K562 (cell line): ENCODE measurements at regions not wholly inside any gene's neighbourhood (a gene's known extent, or its start where the extent isn't known, plus 50 kb on each side); places are given as distances from the start of the nearest gene placed in this dataset.

Source experiments
- ADNP ChIP-seq: fragments of 200-800 bp; sonication (Bioruptor generic); IDR thresholded peaks from 2 replicates; pipeline ENCODE4 v1.6.1; 2016; ENCODE audit warnings: missing genetic modification characterization, missing compliant biosample characterization
- ATF1 ChIP-seq, 2 experiments: fragments of 450-650 bp in 1 of 2; IDR thresholded peaks; 2 replicates each; pipeline ENCODE4 v1.6.1; 2016; ENCODE audit warnings: missing compliant biosample characterization in 1 of 2, missing genetic modification characterization in 1 of 2
- BRF1 ChIP-seq: IDR thresholded peaks from 3 replicates; pipeline ENCODE4 v1.6.1; 2011; ENCODE audit warnings: borderline replicate concordance, mild to moderate bottlenecking; ENCODE audit not compliant: insufficient read length; ENCODE audit errors: extremely low read depth
- CBFA2T3 ChIP-seq: fragments of 450-650 bp; IDR thresholded peaks from 2 replicates; pipeline ENCODE4 v1.6.1; 2017
- CSDE1 ChIP-seq, 2 experiments: fragments of 450-650 bp; IDR thresholded peaks; 2 replicates each; pipeline ENCODE4 v1.6.1; 2016; ENCODE audit warnings: mild to moderate bottlenecking in 1 of 2
- DIDO1 ChIP-seq: fragments of 450-650 bp; IDR thresholded peaks from 2 replicates; pipeline ENCODE4 v1.6.1; 2016; ENCODE audit warnings: low read depth, missing biosample characterization, missing genetic modification characterization
- DNMT1 ChIP-seq: fragments of 450-650 bp; IDR thresholded peaks from 2 replicates; pipeline ENCODE4 v1.6.1; 2016; ENCODE audit warnings: antibody characterized with exemption, mild to moderate bottlenecking
- ETV1 ChIP-seq: fragments of 450-650 bp; conservative IDR thresholded peaks from 2 replicates; pipeline ENCODE4 v1.6.1; 2016; ENCODE audit warnings: missing genetic modification characterization, control low read depth, low read depth, missing compliant biosample characterization
- GABPB2 ChIP-seq: fragments of 250-450 bp; sonication (Bioruptor Pico); conservative IDR thresholded peaks from 2 replicates; pipeline ENCODE4 v1.5.1; 2021; ENCODE audit warnings: mild to moderate bottlenecking
- MCM3 ChIP-seq: fragments of 450-650 bp; IDR thresholded peaks from 2 replicates; pipeline ENCODE4 v1.6.1; 2016
- MYC ChIP-seq, 2 experiments: fragments of 250-450 bp in 1 of 2; sonication (Bioruptor Pico) in 1 of 2; IDR thresholded peaks; 2 replicates each; pipeline versions ENCODE4 v1.5.1 to v1.6.1; 2012 to 2021; ENCODE audit warnings: low read depth in 2 of 2, borderline replicate concordance in 1 of 2, improper control_type of control experiment in 1 of 2, low read length in 1 of 2, mild to moderate bottlenecking in 1 of 2, moderate library complexity in 1 of 2
- NFYB ChIP-seq: IDR thresholded peaks from 2 replicates; pipeline ENCODE4 v1.6.1; 2011; ENCODE audit warnings: mild to moderate bottlenecking, moderate library complexity; ENCODE audit not compliant: insufficient read length; ENCODE audit errors: extremely low read depth
- RAD21 ChIP-seq, 2 experiments: fragments of 250-450 bp in 1 of 2; fragments of 450-650 bp in 1 of 2; sonication (Bioruptor Pico) in 1 of 2; formaldehyde crosslinking in 1 of 2; IDR thresholded peaks in 1 of 2; conservative IDR thresholded peaks in 1 of 2; 2 replicates each; pipeline versions ENCODE4 v1.4.0 to v1.8.0; 2020 to 2022; ENCODE audit warnings: mild to moderate bottlenecking in 2 of 2, moderate library complexity in 1 of 2
- RB1 ChIP-seq: fragments of 450-650 bp; IDR thresholded peaks from 2 replicates; pipeline ENCODE4 v1.6.1; 2017; ENCODE audit warnings: low read depth, mild to moderate bottlenecking
- SMARCA4 ChIP-seq: fragments of 450-650 bp; IDR thresholded peaks from 2 replicates; pipeline ENCODE4 v1.6.1; 2016
- TEAD2 ChIP-seq: fragments of 450-650 bp; IDR thresholded peaks from 2 replicates; pipeline ENCODE4 v1.6.1; 2016; ENCODE audit warnings: missing genetic modification characterization, control low read depth, missing compliant biosample characterization
- TRIM28 ChIP-seq: fragments of 450-650 bp; IDR thresholded peaks from 2 replicates; pipeline ENCODE4 v1.6.1; 2017
- ZBED1 ChIP-seq: IDR thresholded peaks from 2 replicates; pipeline ENCODE4 v1.6.1; 2014
- ZNF311 ChIP-seq: fragments of 250-450 bp; sonication (Bioruptor Pico); IDR thresholded peaks from 2 replicates; pipeline ENCODE4 v1.4.0; 2020; ENCODE audit warnings: mild to moderate bottlenecking, moderate library complexity
- ZNF699 ChIP-seq: fragments of 250-450 bp; sonication (Bioruptor Pico); IDR thresholded peaks from 2 replicates; pipeline ENCODE4 v1.8.0; 2021; ENCODE audit warnings: mild to moderate bottlenecking, moderate library complexity; ENCODE audit not compliant: insufficient replicate concordance
- ZNF717 ChIP-seq: fragments of 250-450 bp; sonication (Bioruptor Pico); IDR thresholded peaks from 2 replicates; pipeline ENCODE4 v1.5.0; 2021
- TF ChIP-seq, protein P1 (sequence below): fragments of 250-450 bp; sonication (Bioruptor Pico); IDR thresholded peaks from 2 replicates; pipeline ENCODE4 v1.8.0; 2021; ENCODE audit warnings: mild to moderate bottlenecking, moderate library complexity
- TF ChIP-seq, protein P2 (sequence below): fragments of 250-450 bp; sonication (Bioruptor Pico); IDR thresholded peaks from 2 replicates; pipeline ENCODE4 v1.4.0; 2020; ENCODE audit warnings: mild to moderate bottlenecking, moderate library complexity
- TF ChIP-seq, protein P3 (sequence below): fragments of 250-450 bp; sonication (Bioruptor Pico); IDR thresholded peaks from 2 replicates; pipeline ENCODE4 v1.5.1; 2021; ENCODE audit warnings: mild to moderate bottlenecking
- TF ChIP-seq, protein P4 (sequence below): fragments of 450-650 bp; IDR thresholded peaks from 2 replicates; pipeline ENCODE4 v1.6.1; 2016

DNA sequence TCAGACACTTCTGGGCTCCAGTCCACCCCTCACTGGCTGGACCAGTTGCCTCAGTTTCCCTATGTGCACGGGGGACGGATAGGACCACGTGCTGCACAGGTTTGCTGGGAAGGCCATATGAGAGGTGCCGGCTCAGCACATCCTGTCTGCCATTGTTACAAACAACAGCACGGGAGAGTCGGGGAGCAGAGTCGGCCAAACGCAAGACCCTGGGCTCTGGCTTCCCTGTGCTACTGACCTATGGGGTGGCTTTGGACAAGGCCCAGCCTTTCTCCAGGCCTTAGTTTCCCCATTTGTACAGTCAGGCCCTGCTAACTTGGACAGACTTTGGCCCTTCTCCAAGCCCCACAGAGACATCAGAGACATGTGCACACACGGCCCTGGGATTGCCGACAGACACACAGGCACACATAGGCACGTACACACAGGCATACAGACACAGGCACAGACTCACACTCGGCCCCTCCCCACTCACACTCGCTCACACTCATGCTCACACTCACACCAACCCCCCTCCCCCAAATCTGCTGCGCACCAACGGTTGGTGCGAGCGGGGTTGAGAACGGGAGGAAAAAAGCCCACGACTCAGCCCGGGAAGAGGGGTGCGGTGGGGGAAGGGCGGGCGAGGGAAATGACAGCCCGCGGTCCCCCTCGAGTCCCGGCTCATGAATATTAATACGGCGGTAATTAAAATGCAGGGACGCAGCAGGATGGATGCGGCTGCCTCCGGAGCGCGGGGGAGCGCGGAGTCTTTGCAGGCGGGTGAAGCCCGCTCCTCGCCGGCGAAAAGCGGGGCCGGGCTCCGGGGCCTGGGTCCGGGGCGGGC is 133.0 kb downstream of the C9orf50 start (continued):
- TF ChIP-seq, protein P1, sequence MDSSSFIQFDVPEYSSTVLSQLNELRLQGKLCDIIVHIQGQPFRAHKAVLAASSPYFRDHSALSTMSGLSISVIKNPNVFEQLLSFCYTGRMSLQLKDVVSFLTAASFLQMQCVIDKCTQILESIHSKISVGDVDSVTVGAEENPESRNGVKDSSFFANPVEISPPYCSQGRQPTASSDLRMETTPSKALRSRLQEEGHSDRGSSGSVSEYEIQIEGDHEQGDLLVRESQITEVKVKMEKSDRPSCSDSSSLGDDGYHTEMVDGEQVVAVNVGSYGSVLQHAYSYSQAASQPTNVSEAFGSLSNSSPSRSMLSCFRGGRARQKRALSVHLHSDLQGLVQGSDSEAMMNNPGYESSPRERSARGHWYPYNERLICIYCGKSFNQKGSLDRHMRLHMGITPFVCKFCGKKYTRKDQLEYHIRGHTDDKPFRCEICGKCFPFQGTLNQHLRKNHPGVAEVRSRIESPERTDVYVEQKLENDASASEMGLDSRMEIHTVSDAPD = no peak
- TF ChIP-seq TEAD2 (no peak), MCM3 (no peak), GABPB2 (no peak), ATF1 (CRISPR knock-in tag; IDR thresholded peaks at IDR 0.05) (no peak), ATF1 (tag; IDR thresholded peaks at IDR 0.05) (no peak), ZNF311 (CRISPR knock-in tag) (peak; percentile 89), DNMT1 (no peak), NFYB (no peak), BRF1 (no peak), RAD21 (CRISPR knock-in tag; conservative IDR thresholded peaks at IDR 0.05 in 1 of 2, IDR thresholded peaks at IDR 0.05 in 1 of 2) (no peak), ETV1 (tag) (peak; percentile 16; the same call in 1 of the 2 replicates), ZNF699 (CRISPR knock-in tag) (no peak), ZBED1 (no peak), SMARCA4 (peak; percentile 48; the same call in 1 of the 2 replicates), ADNP (tag) (no peak), ZNF717 (no peak), TRIM28 (no peak), CBFA2T3 (no peak), RB1 (no peak), CSDE1 (IDR thresholded peaks at IDR 0.05) (no peak), DIDO1 (tag) (0 out of 2 replicates have a peak, but pooled peaks have one; percentile 27), MYC (IDR thresholded peaks at IDR 0.05; ENCODE audit: low read depth, low read length) (no peak), MYC (CRISPR knock-in tag; IDR thresholded peaks at IDR 0.05; ENCODE audit: borderline replicate concordance, low read depth) (peak; percentile 76; the same call in 1 of the 2 replicates)
- TF ChIP-seq, protein P2, sequence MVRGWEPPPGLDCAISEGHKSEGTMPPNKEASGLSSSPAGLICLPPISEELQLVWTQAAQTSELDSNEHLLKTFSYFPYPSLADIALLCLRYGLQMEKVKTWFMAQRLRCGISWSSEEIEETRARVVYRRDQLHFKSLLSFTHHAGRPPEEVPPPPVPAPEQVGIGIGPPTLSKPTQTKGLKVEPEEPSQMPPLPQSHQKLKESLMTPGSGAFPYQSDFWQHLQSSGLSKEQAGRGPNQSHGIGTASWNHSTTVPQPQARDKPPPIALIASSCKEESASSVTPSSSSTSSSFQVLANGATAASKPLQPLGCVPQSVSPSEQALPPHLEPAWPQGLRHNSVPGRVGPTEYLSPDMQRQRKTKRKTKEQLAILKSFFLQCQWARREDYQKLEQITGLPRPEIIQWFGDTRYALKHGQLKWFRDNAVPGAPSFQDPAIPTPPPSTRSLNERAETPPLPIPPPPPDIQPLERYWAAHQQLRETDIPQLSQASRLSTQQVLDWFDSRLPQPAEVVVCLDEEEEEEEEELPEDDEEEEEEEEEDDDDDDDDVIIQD (CRISPR knock-in tag) = no peak
- TF ChIP-seq, protein P3, sequence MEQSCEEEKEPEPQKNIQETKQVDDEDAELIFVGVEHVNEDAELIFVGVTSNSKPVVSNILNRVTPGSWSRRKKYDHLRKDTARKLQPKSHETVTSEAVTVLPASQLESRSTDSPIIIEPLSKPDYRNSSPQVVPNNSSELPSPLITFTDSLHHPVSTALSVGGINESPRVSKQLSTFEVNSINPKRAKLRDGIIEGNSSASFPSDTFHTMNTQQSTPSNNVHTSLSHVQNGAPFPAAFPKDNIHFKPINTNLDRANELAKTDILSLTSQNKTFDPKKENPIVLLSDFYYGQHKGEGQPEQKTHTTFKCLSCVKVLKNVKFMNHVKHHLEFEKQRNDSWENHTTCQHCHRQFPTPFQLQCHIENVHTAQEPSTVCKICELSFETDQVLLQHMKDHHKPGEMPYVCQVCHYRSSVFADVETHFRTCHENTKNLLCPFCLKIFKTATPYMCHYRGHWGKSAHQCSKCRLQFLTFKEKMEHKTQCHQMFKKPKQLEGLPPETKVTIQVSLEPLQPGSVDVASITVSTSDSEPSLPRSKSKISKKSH (CRISPR knock-in tag) = no peak
- TF ChIP-seq, protein P4, sequence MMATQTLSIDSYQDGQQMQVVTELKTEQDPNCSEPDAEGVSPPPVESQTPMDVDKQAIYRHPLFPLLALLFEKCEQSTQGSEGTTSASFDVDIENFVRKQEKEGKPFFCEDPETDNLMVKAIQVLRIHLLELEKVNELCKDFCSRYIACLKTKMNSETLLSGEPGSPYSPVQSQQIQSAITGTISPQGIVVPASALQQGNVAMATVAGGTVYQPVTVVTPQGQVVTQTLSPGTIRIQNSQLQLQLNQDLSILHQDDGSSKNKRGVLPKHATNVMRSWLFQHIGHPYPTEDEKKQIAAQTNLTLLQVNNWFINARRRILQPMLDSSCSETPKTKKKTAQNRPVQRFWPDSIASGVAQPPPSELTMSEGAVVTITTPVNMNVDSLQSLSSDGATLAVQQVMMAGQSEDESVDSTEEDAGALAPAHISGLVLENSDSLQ = peak; percentile 51
